B cell (primary cell): ENCODE measurements at regions not wholly inside any gene's neighbourhood (a gene's known extent, or its start where the extent isn't known, plus 50 kb on each side); places are given as distances from the start of the nearest gene placed in this dataset.

ENCODE experiments used
- ATAC-seq: fragments of 200-7000 bp; cut with Tn5 transposase; one replicate; pipeline ENCODE4 v1.10.0; 2021; ENCODE audit warnings: low read depth, mild to moderate bottlenecking, moderate number of reproducible peaks, moderate library complexity
- CTCF ChIA-PET: fragments of 350-600 bp; sonication (Branson Sonifier 250); formaldehyde crosslinking; loops from one replicate; lab custom pipeline; 2021; ENCODE audit warnings: antibody characterized with exemption, inconsistent platforms; lab: Charles Lee
- POLR2A ChIA-PET: fragments of 350-600 bp; sonication (Branson Sonifier 250); formaldehyde crosslinking; loops from one replicate; lab custom pipeline; 2021; ENCODE audit warnings: antibody characterized with exemption; lab: Charles Lee
- DNase-seq: peaks from one replicate; pipeline ENCODE4 v3.0.0; 2013
- H2AFZ ChIP-seq: 2 replicates; pipeline ENCODE4 v1.6.1; 2012; ENCODE audit warnings: mild to moderate bottlenecking, low read depth, low read length; ENCODE audit not compliant: insufficient read depth, poor library complexity, severe bottlenecking
- H3K27ac ChIP-seq, 2 donors: 1 replicate in 1 of 2; 2 replicates in 1 of 2; pipeline ENCODE4 v1.5.1; 2012 to 2013; ENCODE audit warnings: low read length in 2 of 2, mild to moderate bottlenecking in 2 of 2, moderate library complexity in 1 of 2
- H3K27me3 ChIP-seq, 4 experiments: fragments of 200-600 bp in 1 of 4; sonication (generic) in 1 of 4; replicated peaks in 1 of 4; 1 replicate in 2 of 4; 2 replicates in 2 of 4; pipeline versions ENCODE4 v1.6.1 to v1.7.0; 2013 to 2016; ENCODE audit warnings: low read length in 3 of 4, mild to moderate bottlenecking in 2 of 4, mixed read lengths in 1 of 4, moderate library complexity in 1 of 4; ENCODE audit not compliant: insufficient read depth in 4 of 4, control insufficient read depth in 3 of 4; ENCODE audit errors: control extremely low read depth in 1 of 4
- H3K36me3 ChIP-seq, 2 experiments: replicated peaks in 1 of 2; 1 replicate in 1 of 2; 2 replicates in 1 of 2; pipeline versions ENCODE4 v1.6.1 to v1.7.1; 2013; ENCODE audit warnings: low read length in 1 of 2; ENCODE audit not compliant: insufficient read depth in 2 of 2, control insufficient read depth in 1 of 2; ENCODE audit errors: control extremely low read depth in 1 of 2, extremely low read depth in 1 of 2
- H3K4me1 ChIP-seq, 2 donors: fragments of 200-600 bp in 1 of 2; sonication (generic) in 1 of 2; 1 replicate in 1 of 2; 2 replicates in 1 of 2; pipeline versions ENCODE4 v1.5.1 to v1.6.1; 2013 to 2017; ENCODE audit warnings: low read length in 2 of 2; ENCODE audit not compliant: control insufficient read depth in 2 of 2, insufficient read depth in 2 of 2
- H3K4me2 ChIP-seq: replicated peaks from 2 replicates; pipeline ENCODE3; 2012; ENCODE audit warnings: mild to moderate bottlenecking, low read depth, low read length; ENCODE audit not compliant: poor library complexity, severe bottlenecking
- H3K4me3 ChIP-seq, 5 experiments: fragments of 200-600 bp in 1 of 5; sonication (generic) in 1 of 5; 1 replicate in 3 of 5; 2 replicates in 2 of 5; pipeline versions ENCODE4 v1.5.1 to v1.7.0; 2011 to 2016; ENCODE audit warnings: low read length in 4 of 5, mild to moderate bottlenecking in 4 of 5, low read depth in 2 of 5, control low read depth in 1 of 5, moderate library complexity in 1 of 5; ENCODE audit not compliant: insufficient read depth in 1 of 5; ENCODE audit errors: control extremely low read depth in 1 of 5, extremely low read depth in 1 of 5
- H3K79me2 ChIP-seq: fragments of 200-600 bp; sonication (generic); one replicate; pipeline ENCODE4 v1.6.0; 2016; ENCODE audit warnings: low read length; ENCODE audit not compliant: control insufficient read depth, insufficient read depth
- H3K9ac ChIP-seq: fragments of 200-600 bp; sonication (generic); 2 replicates; pipeline ENCODE4 v1.6.1; 2017; ENCODE audit warnings: mild to moderate bottlenecking, low read length, moderate library complexity
- H3K9me3 ChIP-seq, 3 donors: one replicate each; pipeline versions ENCODE4 v1.6.1 to v1.7.1; 2013; ENCODE audit warnings: low read length in 2 of 3; ENCODE audit not compliant: control insufficient read depth in 2 of 3, insufficient read depth in 1 of 3; ENCODE audit errors: control extremely low read depth in 1 of 3
- H4K20me1 ChIP-seq: 2 replicates; pipeline ENCODE4 v1.6.0; 2012; ENCODE audit warnings: mild to moderate bottlenecking, low read length; ENCODE audit not compliant: insufficient read depth, control insufficient read depth, poor library complexity, severe bottlenecking
- H3K27ac Mint-ChIP-seq: one replicate; pipeline ENCODE4 v1.8.0; 2021; ENCODE audit warnings: mixed read lengths
- H3K27me3 Mint-ChIP-seq: one replicate; pipeline ENCODE4 v1.8.0; 2021; ENCODE audit warnings: mixed read lengths
- H3K4me1 Mint-ChIP-seq: one replicate; pipeline ENCODE4 v1.8.0; 2021; ENCODE audit warnings: mixed read lengths
- H3K4me3 Mint-ChIP-seq: one replicate; pipeline ENCODE4 v1.8.0; 2021; ENCODE audit warnings: mixed read lengths
- H3K9me3 Mint-ChIP-seq: one replicate; pipeline ENCODE4 v1.8.0; 2022; ENCODE audit warnings: mixed read lengths; ENCODE audit not compliant: insufficient read depth
- CTCF ChIP-seq: fragments of 200-600 bp; IDR thresholded peaks from one replicate; pipeline ENCODE4 v1.8.0; 2022; ENCODE audit warnings: antibody characterized with exemption, mild to moderate bottlenecking
- EZH2 ChIP-seq: IDR thresholded peaks from 2 replicates; pipeline ENCODE4 v1.6.1; 2012; ENCODE audit warnings: borderline replicate concordance, low read depth, mild to moderate bottlenecking, moderate library complexity, low read length; ENCODE audit not compliant: insufficient read depth, poor library complexity, severe bottlenecking
- whole genome bisulfite sequencing: methylation state at CpG from one replicate; pipeline ENCODE4 v1.1.5; 2013; ENCODE audit warnings: missing lambda C conversion rate; ENCODE audit not compliant: insufficient coverage; 5-methylcytosine and 5-hydroxymethylcytosine counted together
- intact Hi-C: fragments of 100-400 bp; cut with micrococcal nuclease; formaldehyde crosslinking; loops from one replicate; pipeline ENCODE4 v1.10.0; 2022

DNA sequence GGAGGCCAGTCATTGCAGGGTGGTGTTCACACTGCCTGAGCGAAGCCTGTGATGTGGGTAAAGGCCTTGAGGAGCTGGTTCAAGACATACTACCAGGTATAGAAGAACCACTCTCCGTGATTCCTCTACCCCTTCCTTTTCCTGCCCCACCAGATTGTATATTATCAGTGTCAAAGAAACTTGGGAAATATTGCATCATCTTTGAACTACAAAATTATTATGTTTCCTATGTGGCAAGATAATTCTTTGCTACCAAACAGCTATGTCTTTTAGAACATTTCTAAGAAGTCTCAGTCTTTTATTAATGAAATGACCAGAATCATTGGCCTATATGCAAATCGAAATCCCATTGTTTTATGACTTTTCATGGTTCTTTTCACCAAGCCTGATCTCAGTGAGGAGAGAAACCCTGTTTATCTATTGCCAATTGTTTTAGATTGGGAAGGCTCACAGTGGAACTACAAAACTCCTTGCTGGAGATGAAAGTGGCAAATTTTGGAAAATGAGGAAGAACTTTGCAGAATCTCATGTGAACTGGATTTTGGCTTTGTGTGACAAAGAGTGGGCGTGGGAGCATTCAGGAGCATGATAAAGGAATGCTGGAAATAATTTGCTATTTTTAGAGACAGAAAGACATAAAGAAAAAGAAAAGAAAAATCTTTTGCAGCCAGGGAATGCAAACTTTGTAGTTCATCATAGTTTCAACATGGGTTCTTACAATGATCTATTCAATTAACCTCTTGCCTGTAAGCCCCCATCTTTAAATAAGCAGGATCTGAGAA, 286.9 kb downstream of the INSIG2 start:
- POLR2A ChIA-PET, result no interaction called here
- no peaks in the 10 kb centered on the region for H3K4me1 Mint-ChIP-seq

More for the DNA sequence above, 286.9 kb downstream of the INSIG2 start:
- Histone ChIP-seq H3K4me2 (no peak overlapping the region), H2AFZ (no peak overlapping the region), H3K9me3 (peaks cover 0 to 5% (median 0%) of the 10 kb centered on the region in 3 donors), H3K4me3 (no peak overlapping the region), H3K9ac (no peak overlapping the region), H3K36me3 (no peaks in the 10 kb centered on the region), H3K27ac (no peak overlapping the region), H4K20me1 (no peaks in the 10 kb centered on the region), H3K4me1 (no peaks in the 10 kb centered on the region), H3K27me3 (no peaks in the 10 kb centered on the region), H3K79me2 (no peaks in the 10 kb centered on the region)
- TF ChIP-seq CTCF (no peak), EZH2 (no peak)
- no peak overlapping the region for H3K27ac Mint-ChIP-seq
- CTCF ChIA-PET, result no interaction called here
- ATAC-seq, result no peak
- no peaks in the 10 kb centered on the region for H3K9me3 Mint-ChIP-seq
- peaks cover 18% of the 10 kb centered on the region for H3K27me3 Mint-ChIP-seq
- no peak overlapping the region for H3K4me3 Mint-ChIP-seq
- 60% methylated on average over 1 of the region's 4 CpGs for WGBS
- intact Hi-C loops, result no loop called here
- no peak for DNase-seq
